Lung (tissue), 12 donors: ENCODE measurements at regions not wholly inside any gene's neighbourhood (a gene's known extent, or its start where the extent isn't known, plus 50 kb on each side); places are given as distances from the start of the nearest gene placed in this dataset. TPM values are rescaled to one million over a fixed set of nuclear protein-coding genes. Genes with fewer than 3 reads are reported as not detected.

Experiments used
- ATAC-seq: fragments of 200-7000 bp; cut with Tn5 transposase; one replicate; pipeline ENCODE4 v1.9.1; 2020; ENCODE audit warnings: moderate number of reproducible peaks; ENCODE audit not compliant: insufficient read depth, low FRiP score
- DNase-seq, 3 donors: peaks; one replicate each; pipeline ENCODE4 v3.0.0-alpha.2; 2013 to 2017
- H3K27ac ChIP-seq, 2 donors: one replicate each; pipeline ENCODE4 v1.5.1; 2013; ENCODE audit warnings: mild to moderate bottlenecking in 2 of 2, moderate library complexity in 2 of 2, control low read depth in 1 of 2, inconsistent platforms in 1 of 2, low read depth in 1 of 2, low read length in 1 of 2
- H3K27me3 ChIP-seq, 3 donors: one replicate each; pipeline ENCODE4 v1.5.1; 2013; ENCODE audit warnings: low read length in 2 of 3; ENCODE audit not compliant: control insufficient read depth in 3 of 3, insufficient read depth in 3 of 3
- H3K36me3 ChIP-seq, 4 donors: one replicate each; pipeline ENCODE4 v1.5.1; 2013; ENCODE audit warnings: low read length in 4 of 4, mild to moderate bottlenecking in 1 of 4, moderate library complexity in 1 of 4; ENCODE audit not compliant: control insufficient read depth in 4 of 4, insufficient read depth in 4 of 4
- H3K4me1 ChIP-seq, 5 donors: one replicate each; pipeline ENCODE4 v1.5.1; 2013; ENCODE audit warnings: low read length in 5 of 5, mild to moderate bottlenecking in 2 of 5, moderate library complexity in 1 of 5; ENCODE audit not compliant: control insufficient read depth in 5 of 5, insufficient read depth in 5 of 5
- H3K4me3 ChIP-seq: one replicate; pipeline ENCODE4 v1.5.1; 2013; ENCODE audit warnings: mild to moderate bottlenecking, control low read depth, moderate library complexity
- H3K9ac ChIP-seq, 2 donors: one replicate each; pipeline ENCODE4 v1.5.1; 2013; ENCODE audit warnings: low read length in 2 of 2, control low read depth in 1 of 2; ENCODE audit not compliant: insufficient read depth in 1 of 2
- H3K9me3 ChIP-seq, 4 donors: one replicate each; pipeline ENCODE4 v1.5.1; 2013; ENCODE audit warnings: low read length in 3 of 4, mild to moderate bottlenecking in 1 of 4, moderate library complexity in 1 of 4; ENCODE audit not compliant: control insufficient read depth in 4 of 4, insufficient read depth in 3 of 4
- CTCF ChIP-seq: IDR thresholded peaks from 2 replicates; pipeline ENCODE4 v1.5.1; 2012; ENCODE audit warnings: mild to moderate bottlenecking; ENCODE audit errors: control extremely low read depth, extremely low read depth
- WGBS, 2 donors: extraction: QIAGEN DNeasy Blood & Tissue Kit; methylation state at CpG; one replicate each; pipeline ENCODE4 v1.1.7; 2013; 5-methylcytosine and 5-hydroxymethylcytosine counted together
- small RNA-seq: library from RNA; depleted of rRNA; stranded (forward); fragments of <200 nt; gene quantifications from one replicate; pipeline ENCODE3, GENCODE V24; 2014; ENCODE audit warnings: low replicate concordance
- donor health status: control.
- donor health status: control.
- donor health status: Bipolar disorder and iron deficiency.
- donor health status: healthy.
- donor health status: DM: yes; HTN: yes; CAD: no.

- ATAC-seq = no peak
- peaks cover 0 to 30% (median 12%) of the 10 kb centered on the region in 5 donors for H3K4me1 ChIP-seq
- no peaks in the 10 kb centered on the region for H3K27me3 ChIP-seq
- DNase-seq = peak in 2 of 3 donors; percentile 64 to 80
- H3K9me3 ChIP-seq = no peaks in the 10 kb centered on the region
- H3K27ac ChIP-seq = peak overlapping the region in 1 of 2 donors; percentile 55
- no peak for TF ChIP-seq CTCF
- 60 to 79% methylated on average over 5 of the region's 5 CpGs for WGBS, 2 donors
- no peak overlapping the region for H3K4me3 ChIP-seq
- H3K36me3 ChIP-seq = peaks cover 8 to 25% (median 19%) of the 10 kb centered on the region in 4 donors
- no peak overlapping the region for H3K9ac ChIP-seq
Observed at GRCh38 chr1:201778279-201779065, 50.5 kb upstream of the IPO9 start.

Small RNA genes in the stretch of these regions (small RNA-seq; reads per million reads assigned to genes)
- gene MIR5191 (not detected), gene RNU6-501P (not detected)
